GM21576 (cell line): ENCODE measurements at regions not wholly inside any gene's neighbourhood (a gene's known extent, or its start where the extent isn't known, plus 50 kb on each side); places are given as distances from the start of the nearest gene placed in this dataset.

Source experiments
- ATAC-seq: cut with Tn5 transposase; IDR thresholded peaks from one replicate; pipeline ENCODE4 v1.9.1; 2021; ENCODE audit warnings: mild to moderate bottlenecking, moderate library complexity; ENCODE audit not compliant: unreplicated experiment

GRCh38 chr1:98086156-98086555 is 165.3 kb upstream of the DPYD start:
- no peak for ATAC-seq

DNA sequence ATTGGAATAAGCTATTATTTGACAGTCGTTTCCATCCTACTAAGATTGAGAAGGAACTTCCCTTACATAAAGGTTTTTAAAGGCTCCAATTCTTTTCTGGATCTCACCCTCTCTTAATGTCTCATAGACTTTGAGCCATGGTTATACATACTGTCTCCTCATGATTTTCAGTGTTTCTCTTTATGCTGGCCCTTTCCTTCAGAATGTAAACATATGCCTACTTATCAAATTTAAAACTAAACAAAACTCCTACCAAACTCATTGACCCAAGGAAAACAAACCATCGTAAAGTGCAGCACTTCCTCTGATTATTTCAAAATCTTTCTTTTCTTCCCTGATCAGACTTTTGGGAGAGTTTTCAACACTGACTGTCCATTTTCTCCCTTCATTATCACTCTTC is 163.4 kb upstream of the DPYD start:
- no peak for ATAC-seq

DNA sequence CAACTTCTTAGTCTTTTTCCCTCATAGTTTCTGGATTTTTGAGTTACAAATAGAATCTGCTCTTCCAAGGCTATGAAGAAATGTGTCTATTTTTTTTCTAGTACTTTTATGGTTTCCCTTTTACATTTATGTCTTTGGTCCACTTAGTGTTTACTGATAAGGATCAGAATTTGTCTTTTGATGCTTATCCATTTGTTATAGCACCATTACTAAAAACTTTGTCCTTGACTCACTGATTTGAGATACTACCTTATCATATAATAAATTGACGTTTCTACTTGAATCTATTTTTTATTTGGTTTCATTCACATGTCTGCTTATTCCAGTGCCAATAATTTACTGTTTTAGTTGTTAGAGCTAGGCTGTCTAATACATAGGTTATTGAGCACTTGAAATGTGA is 161.1 kb upstream of the DPYD start:
- ATAC-seq = no peak

DNA sequence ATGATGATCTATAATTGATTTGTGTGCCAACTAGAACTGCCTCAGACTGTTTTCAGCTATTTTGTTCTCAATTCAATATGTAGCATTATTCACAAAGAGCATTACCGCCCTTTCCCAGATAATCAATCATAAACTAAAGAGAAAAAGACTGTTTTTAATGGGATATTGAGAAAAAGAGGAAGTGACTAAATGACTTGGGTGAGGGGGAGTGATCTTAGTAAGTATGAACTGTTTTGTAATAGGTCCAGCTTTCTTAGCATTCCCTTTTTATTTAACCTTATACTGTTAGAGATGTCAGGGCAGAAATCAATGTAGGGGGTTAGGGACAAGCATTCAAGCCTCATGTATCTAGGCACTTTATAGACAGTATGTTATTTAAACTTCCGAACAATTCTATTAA is 157.8 kb upstream of the DPYD start:
- no peak for ATAC-seq

DNA sequence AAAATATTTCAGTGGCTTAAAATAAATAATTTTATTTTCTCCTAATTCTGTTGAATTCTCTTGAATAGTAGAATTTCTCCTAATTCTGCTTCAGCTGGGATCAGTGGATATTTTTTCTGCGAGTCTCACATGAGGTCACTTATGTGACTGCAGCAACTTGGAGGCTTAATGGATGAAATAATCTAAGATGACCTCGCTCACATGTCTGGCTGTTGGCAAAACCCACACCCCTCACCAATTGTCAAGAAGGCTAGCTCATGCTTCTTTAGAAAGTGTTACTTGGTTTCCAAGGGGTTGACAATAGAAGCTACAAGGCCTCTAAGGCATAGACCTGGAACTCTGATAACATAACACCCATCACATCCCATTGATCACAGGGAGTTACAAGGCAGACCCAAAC is 156.9 kb upstream of the DPYD start:
- no peak for ATAC-seq

GRCh38 chr1:98075626-98076025 is 154.8 kb upstream of the DPYD start:
- ATAC-seq = no peak

GRCh38 chr1:98073823-98074222 is 153.0 kb upstream of the DPYD start:
- ATAC-seq = no peak

GRCh38 chr1:98073106-98073505 is 152.3 kb upstream of the DPYD start:
- no peak for ATAC-seq

DNA sequence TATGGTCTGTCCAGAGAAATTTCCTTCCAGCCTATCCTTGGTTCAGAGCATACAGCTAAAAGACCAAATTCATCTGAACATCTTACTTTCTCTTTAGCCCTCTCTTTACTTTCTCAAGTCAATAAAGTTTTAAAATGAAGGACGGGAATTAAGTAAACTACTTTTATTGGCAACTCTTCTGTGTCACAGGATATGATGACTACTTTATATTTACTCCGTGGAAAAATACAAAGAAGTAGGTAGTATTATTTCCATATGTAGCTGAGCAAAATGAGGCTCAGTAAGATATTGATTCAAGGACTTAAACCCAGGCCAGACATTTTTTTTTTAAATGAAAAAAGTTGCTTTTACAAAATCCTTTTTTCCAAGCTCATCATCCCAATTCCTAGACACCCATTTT is 151.2 kb upstream of the DPYD start:
- ATAC-seq = no peak

- ATAC-seq = no peak
Measured at GRCh38 chr1:98068016-98068415, 147.2 kb upstream of the DPYD start.

DNA sequence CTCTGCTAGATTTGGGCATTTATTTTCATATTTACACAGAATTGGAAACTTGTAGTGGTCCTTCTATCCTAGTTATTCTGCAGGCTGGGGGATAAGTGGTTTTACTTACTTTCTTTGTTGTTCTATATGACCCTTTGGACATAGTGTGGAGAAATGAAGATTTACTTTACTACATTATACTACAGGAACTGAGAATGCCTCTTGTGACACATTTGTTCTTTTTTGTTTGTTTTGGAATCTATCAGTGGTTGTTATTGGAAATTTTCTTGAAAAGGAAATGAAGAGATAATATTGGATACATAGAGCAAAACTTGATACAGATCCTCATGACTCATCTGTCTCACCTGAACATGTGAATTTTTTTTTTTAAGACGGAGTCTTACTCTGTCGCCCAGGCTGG is 146.1 kb upstream of the DPYD start:
- no peak for ATAC-seq

GRCh38 chr1:98059620-98060019 is 138.8 kb upstream of the DPYD start:
- ATAC-seq = no peak

DNA sequence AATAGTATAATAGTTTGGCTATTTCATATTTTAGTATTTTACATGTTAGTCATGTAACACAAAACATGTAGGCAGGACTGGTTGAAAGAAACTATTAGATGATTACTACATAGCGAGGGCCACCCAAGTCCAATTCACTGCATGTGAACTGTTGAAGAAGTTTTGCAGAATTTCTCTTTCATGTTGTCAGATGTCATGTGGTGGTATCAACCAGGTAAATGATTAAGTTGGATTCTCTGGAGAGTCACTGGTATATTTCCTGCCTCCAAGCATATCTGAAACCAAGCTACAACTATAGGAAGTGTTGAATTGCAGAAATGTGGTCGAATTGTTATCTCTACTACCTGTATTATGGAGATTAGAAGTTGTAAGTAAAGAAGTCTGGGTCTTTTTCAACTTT is 137.8 kb upstream of the DPYD start:
- ATAC-seq = no peak

DNA sequence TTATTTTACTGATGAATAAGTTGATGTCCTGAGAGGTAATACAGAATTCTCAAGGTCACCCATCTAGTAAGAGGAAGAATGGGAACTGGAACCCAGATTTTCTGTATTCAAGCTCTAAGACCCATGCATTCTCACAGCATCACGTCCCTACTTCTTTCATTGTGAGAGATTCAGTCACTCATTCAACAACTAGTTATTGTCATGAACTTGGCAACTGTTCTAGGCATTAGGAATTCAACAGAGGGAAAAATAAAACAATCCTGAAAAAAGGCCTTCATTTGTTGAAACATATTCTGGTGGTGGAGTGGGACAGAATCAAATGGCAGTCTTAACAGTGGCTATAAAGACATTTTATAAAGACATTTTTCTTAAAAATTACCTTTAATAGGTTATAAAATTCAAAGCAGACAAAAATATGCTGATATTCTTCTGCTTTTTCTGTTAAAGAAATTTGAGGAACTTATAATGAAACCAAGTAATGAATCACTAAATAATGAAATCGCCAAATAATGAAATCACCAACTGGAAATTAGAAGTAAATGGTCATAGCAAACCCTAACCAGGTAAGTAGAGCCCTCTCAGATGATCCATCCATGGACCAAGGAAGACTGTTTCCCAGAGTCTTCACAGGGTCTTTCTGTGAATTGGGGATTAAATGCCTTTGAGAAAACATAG is 136.5 kb upstream of the DPYD start:
- no peak for ATAC-seq

GRCh38 chr1:98056781-98057180 is 135.9 kb upstream of the DPYD start:
- no peak for ATAC-seq

DNA sequence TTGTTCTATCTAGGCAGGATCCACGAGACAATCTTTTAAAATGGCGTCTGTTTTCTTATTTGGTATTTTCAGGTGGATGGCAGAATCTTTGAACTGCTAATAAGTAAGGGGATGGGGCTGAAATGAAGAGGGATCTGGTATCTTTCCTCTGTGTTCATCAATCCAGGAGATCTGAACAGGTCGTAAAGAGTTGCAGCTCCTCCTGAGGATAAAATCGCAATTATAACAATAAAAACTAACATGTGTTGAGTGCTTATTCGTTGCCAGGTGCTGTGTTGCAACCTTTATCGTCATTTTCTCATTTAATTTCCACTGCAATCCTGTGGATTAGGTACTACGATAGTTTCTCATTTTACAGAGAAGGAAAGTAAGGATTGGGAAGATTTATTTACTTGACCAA is 134.6 kb upstream of the DPYD start:
- ATAC-seq = no peak

DNA sequence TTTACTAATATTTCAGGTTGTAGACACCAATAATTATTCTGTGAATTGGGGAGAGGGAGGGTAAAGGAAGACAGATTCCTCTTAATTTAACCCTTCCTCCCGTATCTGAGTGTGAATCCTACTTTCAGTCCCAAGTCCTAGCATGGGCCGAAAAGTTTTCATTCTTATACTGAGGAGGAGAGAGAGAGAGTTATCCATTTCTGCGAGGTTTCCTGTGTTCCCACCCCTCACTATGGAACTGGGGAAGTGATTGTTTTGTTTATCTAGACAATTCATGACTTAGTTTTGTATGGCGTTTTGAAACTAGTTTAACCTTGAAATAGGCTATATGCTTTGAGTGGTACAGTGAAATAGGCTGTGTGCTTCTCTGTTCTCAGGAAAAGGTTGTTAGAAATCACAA is 134.0 kb upstream of the DPYD start:
- no peak for ATAC-seq

- ATAC-seq = no peak
Measured at GRCh38 chr1:98054367-98054701, 133.5 kb upstream of the DPYD start.

DNA sequence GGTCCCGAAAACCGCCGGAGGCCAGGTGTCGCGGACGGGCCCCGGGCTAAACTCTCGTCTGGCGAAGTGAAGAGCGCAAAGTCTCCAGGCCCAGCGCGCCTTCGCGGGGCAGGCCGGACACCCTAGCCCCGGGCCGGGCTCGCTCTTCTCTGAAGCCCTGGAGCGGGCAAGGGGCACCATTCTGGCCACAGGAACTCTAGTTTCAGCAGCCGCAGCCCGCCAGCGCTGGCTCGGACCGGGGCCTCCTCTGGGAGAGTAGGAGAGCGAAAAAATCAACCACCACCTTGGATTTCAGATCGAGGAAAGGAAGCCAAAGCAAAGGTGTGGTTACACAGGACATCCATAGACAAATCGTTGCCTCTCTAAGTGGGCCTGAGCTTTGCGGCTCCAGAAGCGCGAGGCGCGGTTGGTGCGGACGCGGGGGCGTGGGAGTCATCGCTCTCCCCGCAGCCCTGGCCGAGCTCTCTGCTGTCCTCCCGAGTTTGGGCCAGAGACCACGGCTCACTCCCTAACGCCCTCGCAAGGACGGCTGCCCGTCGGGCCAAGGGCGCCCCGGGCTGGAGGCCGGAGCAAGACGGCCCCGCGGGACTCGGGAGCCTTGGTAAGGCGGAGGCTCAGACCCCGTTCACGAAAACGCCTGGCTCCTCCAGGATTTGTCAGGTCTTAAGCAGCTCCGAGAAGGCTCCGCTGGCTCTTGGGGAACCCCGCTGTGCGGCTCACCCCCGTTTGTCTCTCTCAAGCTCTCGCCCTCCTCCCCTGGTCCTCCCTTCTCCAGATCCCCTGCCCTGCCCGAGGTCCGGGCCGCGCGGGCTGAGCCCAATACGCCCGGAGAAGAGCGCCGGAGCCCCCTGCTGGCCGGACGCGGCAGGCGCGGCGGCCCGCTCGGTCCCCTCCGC is 132.9 kb upstream of the DPYD start:
- ATAC-seq = peak; percentile 91

DNA sequence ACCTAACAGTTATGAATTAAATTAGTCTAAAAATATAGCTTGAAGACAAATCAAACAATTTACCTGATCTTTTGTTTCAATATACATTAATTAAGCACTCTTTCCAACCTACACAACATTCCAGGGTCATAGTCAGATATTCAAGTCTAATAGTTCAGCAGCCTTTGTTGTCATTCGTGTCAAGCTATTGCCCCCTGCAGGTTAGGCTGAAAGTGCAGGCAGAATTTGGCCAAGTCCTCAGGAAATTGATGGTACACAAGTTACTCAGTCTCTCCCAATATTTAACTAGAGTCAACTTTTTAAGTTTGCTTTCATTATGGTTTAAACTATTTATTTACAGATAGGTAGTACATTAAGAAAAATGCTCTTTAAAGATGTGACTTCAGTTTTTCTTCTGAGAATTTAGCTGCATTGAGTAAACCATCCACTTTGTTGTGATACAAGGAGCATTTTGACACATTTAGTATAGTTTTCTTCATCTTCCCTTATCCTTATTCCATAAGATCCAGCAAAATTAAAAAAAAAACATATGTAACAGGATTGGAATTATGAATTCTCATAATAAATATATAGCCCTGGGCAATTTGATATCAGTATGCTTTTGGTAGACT is 130.3 kb upstream of the DPYD start:
- ATAC-seq = peak; percentile 46

GRCh38 chr1:98049370-98050135 is 128.7 kb upstream of the DPYD start:
- no peak for ATAC-seq
